ENCODE measurements at regions not wholly inside any gene's neighbourhood (a gene's known extent, or its start where the extent isn't known, plus 50 kb on each side); places are given as distances from the start of the nearest gene placed in this dataset.

DNA sequence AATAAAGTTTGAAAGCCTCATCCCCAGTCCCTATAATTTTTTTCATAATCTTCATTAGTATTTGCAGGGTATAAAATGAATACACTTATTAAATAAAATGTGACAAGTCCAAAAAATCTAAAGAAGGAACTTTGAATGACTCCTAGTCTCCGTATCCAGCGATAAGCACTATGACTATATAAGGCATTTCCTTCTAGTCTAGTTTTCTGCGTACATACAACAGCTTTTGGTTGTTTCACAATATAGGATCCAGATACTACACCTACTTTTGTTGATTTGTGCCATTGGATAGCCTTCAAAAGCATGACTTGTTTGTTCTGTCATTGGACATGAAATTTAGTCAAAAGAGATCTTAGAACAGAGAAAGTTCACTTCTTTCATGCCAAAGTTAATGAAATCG lies 133.3 kb upstream of the PWP1 start:
- DNase-seq (ENCODE audit: low spot score) (no peak), ATAC-seq (ENCODE audit: low FRiP score) (no peak)
- TF ChIP-seq CTCF (IDR thresholded peaks at IDR 0.05) = no peak

DNA sequence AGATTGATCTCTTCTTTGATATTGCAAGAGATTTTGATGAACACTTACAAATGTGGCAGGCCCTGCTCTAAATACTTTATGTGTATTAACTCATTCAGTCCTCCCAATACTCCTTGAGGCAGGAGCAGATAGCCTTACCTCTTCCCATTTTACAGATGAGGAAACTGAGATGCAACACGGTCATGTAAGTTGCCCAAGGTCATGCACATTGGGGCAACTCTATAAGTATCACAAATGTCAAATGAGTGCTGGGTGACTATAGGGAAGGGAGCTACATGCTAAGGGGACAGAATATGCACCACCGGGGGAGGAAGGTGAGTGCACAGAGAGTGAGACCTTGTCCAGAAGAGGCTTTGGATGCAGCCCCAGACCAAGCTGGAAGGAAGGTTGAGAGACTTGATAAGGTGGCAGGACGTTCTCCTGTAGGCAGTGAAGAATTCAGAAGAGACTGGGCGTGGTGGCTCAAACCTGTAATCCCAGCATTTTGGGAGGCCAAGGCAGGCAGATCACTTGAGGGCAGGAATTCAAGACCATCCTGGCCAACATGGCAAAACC lies 132.3 kb upstream of the PWP1 start:
- ATAC-seq (ENCODE audit: low FRiP score) (no peak), DNase-seq (ENCODE audit: low spot score) (no peak)
- no peak for TF ChIP-seq CTCF (IDR thresholded peaks at IDR 0.05)

- DNase-seq (ENCODE audit: low spot score) (no peak), ATAC-seq (ENCODE audit: low FRiP score) (no peak)
- no peak for TF ChIP-seq CTCF (IDR thresholded peaks at IDR 0.05)
These were observed 130.7 kb upstream of the PWP1 start for GRCh38 chr12:107554941-107555340.

DNA sequence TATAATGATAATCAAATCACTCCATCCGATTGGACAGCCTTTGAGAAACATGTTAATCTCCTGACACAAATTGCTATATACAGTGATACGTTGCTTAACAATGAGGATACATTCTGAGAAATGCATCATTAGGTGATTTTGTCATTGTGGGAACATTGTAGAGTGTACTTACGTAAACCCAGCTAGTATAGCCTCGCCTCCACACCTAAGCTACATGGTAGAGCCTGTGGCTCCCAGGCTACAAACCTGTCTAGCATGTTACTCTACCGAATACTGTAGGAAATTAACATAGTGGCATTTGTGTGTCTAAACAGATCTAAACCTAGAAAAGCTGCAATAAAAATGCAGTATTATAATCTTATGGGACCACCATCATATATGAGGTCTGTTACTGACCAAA lies 128.6 kb upstream of the PWP1 start:
- no peak for ATAC-seq (ENCODE audit: low FRiP score)
- DNase-seq (ENCODE audit: low spot score) = no peak
- TF ChIP-seq CTCF (IDR thresholded peaks at IDR 0.05) = no peak

GRCh38 chr12:107557589-107558100 lies 128.0 kb upstream of the PWP1 start:
- DNase-seq (ENCODE audit: low spot score) (no peak), ATAC-seq (ENCODE audit: low FRiP score) (no peak)
- no peak for TF ChIP-seq CTCF (IDR thresholded peaks at IDR 0.05)

GRCh38 chr12:107558141-107558815 lies 127.3 kb upstream of the PWP1 start:
- ATAC-seq (ENCODE audit: low FRiP score) = no peak
- no peak for DNase-seq (ENCODE audit: low spot score)
- TF ChIP-seq CTCF (IDR thresholded peaks at IDR 0.05) = no peak

- no peak for ATAC-seq (ENCODE audit: low FRiP score)
- no peak for DNase-seq (ENCODE audit: low spot score)
- no peak for TF ChIP-seq CTCF (IDR thresholded peaks at IDR 0.05)
These were observed 126.7 kb upstream of the PWP1 start for GRCh38 chr12:107558816-107559382.

Measured in omental fat pad (tissue), 3 donors.